ENCODE measurements at regions not wholly inside any gene's neighbourhood (a gene's known extent, or its start where the extent isn't known, plus 50 kb on each side); places are given as distances from the start of the nearest gene placed in this dataset.

DNA sequence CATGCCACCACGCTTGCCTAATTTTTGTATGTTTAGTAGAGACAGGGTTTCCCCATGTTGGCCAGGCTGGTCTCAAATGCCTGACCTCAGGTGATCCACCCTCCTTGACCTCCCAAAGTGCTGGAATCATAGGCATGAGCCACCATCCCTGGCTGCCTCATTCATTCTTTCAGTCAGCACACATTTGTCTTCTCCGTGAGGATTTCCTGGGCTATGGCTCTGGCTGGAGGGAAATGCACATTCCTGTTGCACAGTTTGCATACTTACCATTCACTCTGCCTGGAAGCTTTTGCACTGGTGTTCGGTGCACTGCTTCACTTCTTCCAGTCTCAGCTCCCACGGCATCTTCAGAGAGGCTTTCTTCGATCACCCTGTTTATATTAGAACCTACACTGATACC is 267.8 kb downstream of the STIM2 start:
- Histone ChIP-seq H3K36me3 (ENCODE audit: control insufficient read depth, insufficient read depth, low read length) (no peaks in the 10 kb centered on the region), H3K27me3 (ENCODE audit: control insufficient read depth, insufficient read depth, low read length) (no peaks in the 10 kb centered on the region), H3K4me3 (ENCODE audit: low read depth in 2 of 2, low read length in 2 of 2) (no peak overlapping the region), H3K9me3 (ENCODE audit: control insufficient read depth, insufficient read depth, low read depth, low read length) (no peaks in the 10 kb centered on the region), H3K27ac (ENCODE audit: low read length) (no peak overlapping the region), H3K4me1 (ENCODE audit: control insufficient read depth, insufficient read depth, low read length) (no peaks in the 10 kb centered on the region)
- ChIA-PET POLR2A (no interaction called here), CTCF (no interaction called here)
- intact Hi-C loops (cut with micrococcal nuclease; ENCODE audit: unreplicated experiment) = no loop called here
- ATAC-seq (no peak), DNase-seq (ENCODE audit: low read depth, low spot score) (no peak)
- no TSS peak for BruUV-seq (replicated peaks)
- in situ Hi-C loops (cut with HindIII; ENCODE audit: low pct_unique_long_range_greater_than_20kb, low sequenced_read_pairs) = no loop called here
- TF ChIP-seq TCF7L2 (IDR thresholded peaks at IDR 0.05; ENCODE audit: low read depth, low read length) (no peak), POLR2AphosphoS5 (IDR thresholded peaks at IDR 0.05; ENCODE audit: low read depth, low read length) (no peak), SIN3A (IDR thresholded peaks at IDR 0.05; ENCODE audit: borderline replicate concordance, insufficient read depth, low read depth, low read length) (no peak)
- TF ChIP-seq, protein P1, sequence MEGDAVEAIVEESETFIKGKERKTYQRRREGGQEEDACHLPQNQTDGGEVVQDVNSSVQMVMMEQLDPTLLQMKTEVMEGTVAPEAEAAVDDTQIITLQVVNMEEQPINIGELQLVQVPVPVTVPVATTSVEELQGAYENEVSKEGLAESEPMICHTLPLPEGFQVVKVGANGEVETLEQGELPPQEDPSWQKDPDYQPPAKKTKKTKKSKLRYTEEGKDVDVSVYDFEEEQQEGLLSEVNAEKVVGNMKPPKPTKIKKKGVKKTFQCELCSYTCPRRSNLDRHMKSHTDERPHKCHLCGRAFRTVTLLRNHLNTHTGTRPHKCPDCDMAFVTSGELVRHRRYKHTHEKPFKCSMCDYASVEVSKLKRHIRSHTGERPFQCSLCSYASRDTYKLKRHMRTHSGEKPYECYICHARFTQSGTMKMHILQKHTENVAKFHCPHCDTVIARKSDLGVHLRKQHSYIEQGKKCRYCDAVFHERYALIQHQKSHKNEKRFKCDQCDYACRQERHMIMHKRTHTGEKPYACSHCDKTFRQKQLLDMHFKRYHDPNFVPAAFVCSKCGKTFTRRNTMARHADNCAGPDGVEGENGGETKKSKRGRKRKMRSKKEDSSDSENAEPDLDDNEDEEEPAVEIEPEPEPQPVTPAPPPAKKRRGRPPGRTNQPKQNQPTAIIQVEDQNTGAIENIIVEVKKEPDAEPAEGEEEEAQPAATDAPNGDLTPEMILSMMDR (IDR thresholded peaks at IDR 0.05) = no peak
- TF ChIP-seq, protein P2, sequence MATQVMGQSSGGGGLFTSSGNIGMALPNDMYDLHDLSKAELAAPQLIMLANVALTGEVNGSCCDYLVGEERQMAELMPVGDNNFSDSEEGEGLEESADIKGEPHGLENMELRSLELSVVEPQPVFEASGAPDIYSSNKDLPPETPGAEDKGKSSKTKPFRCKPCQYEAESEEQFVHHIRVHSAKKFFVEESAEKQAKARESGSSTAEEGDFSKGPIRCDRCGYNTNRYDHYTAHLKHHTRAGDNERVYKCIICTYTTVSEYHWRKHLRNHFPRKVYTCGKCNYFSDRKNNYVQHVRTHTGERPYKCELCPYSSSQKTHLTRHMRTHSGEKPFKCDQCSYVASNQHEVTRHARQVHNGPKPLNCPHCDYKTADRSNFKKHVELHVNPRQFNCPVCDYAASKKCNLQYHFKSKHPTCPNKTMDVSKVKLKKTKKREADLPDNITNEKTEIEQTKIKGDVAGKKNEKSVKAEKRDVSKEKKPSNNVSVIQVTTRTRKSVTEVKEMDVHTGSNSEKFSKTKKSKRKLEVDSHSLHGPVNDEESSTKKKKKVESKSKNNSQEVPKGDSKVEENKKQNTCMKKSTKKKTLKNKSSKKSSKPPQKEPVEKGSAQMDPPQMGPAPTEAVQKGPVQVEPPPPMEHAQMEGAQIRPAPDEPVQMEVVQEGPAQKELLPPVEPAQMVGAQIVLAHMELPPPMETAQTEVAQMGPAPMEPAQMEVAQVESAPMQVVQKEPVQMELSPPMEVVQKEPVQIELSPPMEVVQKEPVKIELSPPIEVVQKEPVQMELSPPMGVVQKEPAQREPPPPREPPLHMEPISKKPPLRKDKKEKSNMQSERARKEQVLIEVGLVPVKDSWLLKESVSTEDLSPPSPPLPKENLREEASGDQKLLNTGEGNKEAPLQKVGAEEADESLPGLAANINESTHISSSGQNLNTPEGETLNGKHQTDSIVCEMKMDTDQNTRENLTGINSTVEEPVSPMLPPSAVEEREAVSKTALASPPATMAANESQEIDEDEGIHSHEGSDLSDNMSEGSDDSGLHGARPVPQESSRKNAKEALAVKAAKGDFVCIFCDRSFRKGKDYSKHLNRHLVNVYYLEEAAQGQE (IDR thresholded peaks at IDR 0.05; ENCODE audit: insufficient read depth in 1 of 2, low read depth in 2 of 2, low read length in 1 of 2) = no peak

DNA sequence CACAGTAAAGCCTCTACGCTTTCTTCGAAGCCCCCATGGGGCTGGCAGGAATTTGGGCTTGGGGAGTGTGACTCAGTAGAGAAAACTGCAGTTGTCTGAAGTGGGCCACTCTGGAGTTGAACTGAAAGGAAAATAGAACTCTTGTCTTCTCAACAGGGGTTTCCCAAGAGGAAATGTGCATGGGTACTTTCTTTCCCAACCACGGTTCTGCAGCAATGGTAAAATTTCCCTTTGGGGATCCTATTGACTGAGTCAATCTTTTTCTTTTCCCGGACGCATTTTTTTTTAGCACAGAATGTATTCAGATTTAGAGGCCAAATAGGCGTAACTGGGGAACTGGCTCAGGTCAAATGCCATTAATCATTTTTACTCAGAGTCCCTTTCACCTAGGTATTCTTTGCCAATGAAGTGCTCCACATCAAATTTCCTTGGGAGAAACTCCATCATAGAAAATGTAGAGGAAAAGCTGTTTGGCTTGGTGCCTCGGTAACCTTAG is 269.3 kb downstream of the STIM2 start:
- BruUV-seq (replicated peaks) = no TSS peak
- H3K36me3 ChIP-seq (ENCODE audit: control insufficient read depth, insufficient read depth, low read length) = no peaks in the 10 kb centered on the region
- intact Hi-C loops (cut with micrococcal nuclease; ENCODE audit: unreplicated experiment) = no loop called here
- no peaks in the 10 kb centered on the region for H3K27me3 ChIP-seq (ENCODE audit: control insufficient read depth, insufficient read depth, low read length)
- no peak overlapping the region for H3K27ac ChIP-seq (ENCODE audit: low read length)
- TF ChIP-seq SIN3A (IDR thresholded peaks at IDR 0.05; ENCODE audit: borderline replicate concordance, insufficient read depth, low read depth, low read length) (no peak), POLR2AphosphoS5 (IDR thresholded peaks at IDR 0.05; ENCODE audit: low read depth, low read length) (no peak), TCF7L2 (IDR thresholded peaks at IDR 0.05; ENCODE audit: low read depth, low read length) (no peak)
- TF ChIP-seq, protein P2 (IDR thresholded peaks at IDR 0.05; ENCODE audit: insufficient read depth in 1 of 2, low read depth in 2 of 2, low read length in 1 of 2) = no peak
- TF ChIP-seq, protein P1 (IDR thresholded peaks at IDR 0.05) = no peak
- H3K4me3 ChIP-seq (ENCODE audit: low read depth in 2 of 2, low read length in 2 of 2) = no peak overlapping the region
- ATAC-seq (no peak), DNase-seq (ENCODE audit: low read depth, low spot score) (no peak)
- ChIA-PET POLR2A (no interaction called here), CTCF (no interaction called here)
- no peaks in the 10 kb centered on the region for H3K9me3 ChIP-seq (ENCODE audit: control insufficient read depth, insufficient read depth, low read depth, low read length)
- H3K4me1 ChIP-seq (ENCODE audit: control insufficient read depth, insufficient read depth, low read length) = no peaks in the 10 kb centered on the region
- in situ Hi-C loops (cut with HindIII; ENCODE audit: low pct_unique_long_range_greater_than_20kb, low sequenced_read_pairs) = no loop called here

All from Panc1 (cell line).